ENCODE measurements at regions not wholly inside any gene's neighbourhood (a gene's known extent, or its start where the extent isn't known, plus 50 kb on each side); places are given as distances from the start of the nearest gene placed in this dataset.

DNA sequence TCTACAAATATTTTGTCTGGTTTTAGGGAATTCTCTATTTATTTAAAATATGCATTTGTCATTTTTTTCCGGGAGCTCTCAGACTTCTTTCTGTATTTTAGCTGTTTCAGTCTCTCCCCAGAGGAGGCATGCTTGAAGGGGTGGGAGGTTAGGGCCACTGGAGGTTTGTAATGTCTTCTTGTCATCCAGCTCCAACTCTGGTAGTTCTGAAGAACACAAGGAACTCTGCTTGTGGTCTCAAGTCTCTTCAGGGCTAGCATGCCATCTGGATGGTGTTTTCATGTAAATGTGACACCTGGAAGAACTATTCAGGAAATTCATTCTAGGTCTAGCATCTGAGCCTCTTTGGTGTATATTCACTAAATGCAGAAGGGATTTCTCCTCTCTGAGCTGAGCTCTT is 518.4 kb upstream of the DCC start:
- TF ChIP-seq, protein P1, sequence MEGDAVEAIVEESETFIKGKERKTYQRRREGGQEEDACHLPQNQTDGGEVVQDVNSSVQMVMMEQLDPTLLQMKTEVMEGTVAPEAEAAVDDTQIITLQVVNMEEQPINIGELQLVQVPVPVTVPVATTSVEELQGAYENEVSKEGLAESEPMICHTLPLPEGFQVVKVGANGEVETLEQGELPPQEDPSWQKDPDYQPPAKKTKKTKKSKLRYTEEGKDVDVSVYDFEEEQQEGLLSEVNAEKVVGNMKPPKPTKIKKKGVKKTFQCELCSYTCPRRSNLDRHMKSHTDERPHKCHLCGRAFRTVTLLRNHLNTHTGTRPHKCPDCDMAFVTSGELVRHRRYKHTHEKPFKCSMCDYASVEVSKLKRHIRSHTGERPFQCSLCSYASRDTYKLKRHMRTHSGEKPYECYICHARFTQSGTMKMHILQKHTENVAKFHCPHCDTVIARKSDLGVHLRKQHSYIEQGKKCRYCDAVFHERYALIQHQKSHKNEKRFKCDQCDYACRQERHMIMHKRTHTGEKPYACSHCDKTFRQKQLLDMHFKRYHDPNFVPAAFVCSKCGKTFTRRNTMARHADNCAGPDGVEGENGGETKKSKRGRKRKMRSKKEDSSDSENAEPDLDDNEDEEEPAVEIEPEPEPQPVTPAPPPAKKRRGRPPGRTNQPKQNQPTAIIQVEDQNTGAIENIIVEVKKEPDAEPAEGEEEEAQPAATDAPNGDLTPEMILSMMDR (IDR thresholded peaks at IDR 0.05), result no peak
- no peak for TF ChIP-seq POLR2A (IDR thresholded peaks at IDR 0.05)
